ENCODE measurements at regions not wholly inside any gene's neighbourhood (a gene's known extent, or its start where the extent isn't known, plus 50 kb on each side); places are given as distances from the start of the nearest gene placed in this dataset.

DNA sequence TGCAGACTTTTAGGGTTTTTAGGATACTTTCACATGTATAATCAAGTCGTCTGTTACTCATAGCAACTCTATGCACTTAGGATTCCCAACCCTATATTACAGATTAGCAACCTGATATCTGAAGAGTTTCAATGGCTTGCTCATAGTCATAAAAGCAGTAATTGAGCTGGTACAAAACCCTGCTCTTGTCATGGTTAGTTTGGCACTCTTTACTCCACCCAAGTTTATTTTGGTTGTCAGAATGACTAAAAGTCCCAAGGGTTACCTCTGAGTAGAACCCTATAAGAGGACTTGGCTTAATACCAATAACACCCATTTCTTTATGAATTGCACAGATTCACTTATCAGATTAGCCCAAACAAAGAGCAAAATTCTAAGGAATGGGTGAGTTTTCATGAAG is 550.6 kb downstream of the SOX6 start:
- Histone ChIP-seq H3K9me1 (ENCODE audit: control insufficient read depth, insufficient read depth, low read length) (no peaks in the 10 kb centered on the region), H3K36me3 (ENCODE audit: control insufficient read depth, insufficient read depth, low read length) (no peaks in the 10 kb centered on the region), H3K4me3 (no peak overlapping the region), H3K9ac (ENCODE audit: insufficient read depth in 1 of 2, low read depth in 2 of 2, low read length in 2 of 2) (no peak overlapping the region), H3K27me3 (ENCODE audit: control insufficient read depth in 2 of 2, insufficient read depth in 2 of 2, low read length in 2 of 2) (no peaks in the 10 kb centered on the region), H3K4me2 (ENCODE audit: insufficient read depth, low read length) (no peak overlapping the region), H3K9me3 (replicated peaks; ENCODE audit: control insufficient read depth, insufficient read depth, low read depth, low read length) (no peaks in the 10 kb centered on the region), H2AFZ (ENCODE audit: low read depth, low read length) (no peak overlapping the region), H4K20me1 (replicated peaks; ENCODE audit: control insufficient read depth, insufficient read depth, low read length) (no peaks in the 10 kb centered on the region), H3K79me2 (ENCODE audit: control insufficient read depth, insufficient read depth, low read length) (no peaks in the 10 kb centered on the region), H3K27ac (ENCODE audit: extremely low read depth, low read depth, low read length) (no peak overlapping the region), H3K4me1 (replicated peaks in 1 of 2; ENCODE audit: control insufficient read depth in 2 of 2, insufficient read depth in 2 of 2, low read length in 2 of 2) (no peaks in the 10 kb centered on the region)
- in situ Hi-C loops (cut with MboI) (no loop called here), intact Hi-C loops (cut with micrococcal nuclease) (no loop called here)
- FAIRE-seq = no peak
- ChIA-PET POLR2A (no interaction called here), CTCF (ENCODE audit: low intra/inter-chr PET ratio) (no interaction called here)
- no TSS peak for BruUV-seq (replicated peaks)
- DNase-seq (ENCODE audit: extremely low read depth in 1 of 4, low spot score in 3 of 4) = no peak
- no peak for ATAC-seq
- WGBS (ENCODE audit: insufficient coverage, low coverage, missing lambda C conversion rate) = 0% methylated on average over 1 of the region's 1 CpG
- no peak for TF ChIP-seq DACH1 (IDR thresholded peaks at IDR 0.05; ENCODE audit: partially characterized antibody)
- no peak for TF ChIP-seq SAP30 (IDR thresholded peaks at IDR 0.05; ENCODE audit: borderline replicate concordance, insufficient read depth, low read depth, low read length, poor library complexity, severe bottlenecking)
- TF ChIP-seq FOXM1 (IDR thresholded peaks at IDR 0.05; ENCODE audit: low read depth) = no peak
- no peak for TF ChIP-seq FOXM1 (CRISPR knock-in tag; IDR thresholded peaks at IDR 0.05; ENCODE audit: low read depth)

DNA sequence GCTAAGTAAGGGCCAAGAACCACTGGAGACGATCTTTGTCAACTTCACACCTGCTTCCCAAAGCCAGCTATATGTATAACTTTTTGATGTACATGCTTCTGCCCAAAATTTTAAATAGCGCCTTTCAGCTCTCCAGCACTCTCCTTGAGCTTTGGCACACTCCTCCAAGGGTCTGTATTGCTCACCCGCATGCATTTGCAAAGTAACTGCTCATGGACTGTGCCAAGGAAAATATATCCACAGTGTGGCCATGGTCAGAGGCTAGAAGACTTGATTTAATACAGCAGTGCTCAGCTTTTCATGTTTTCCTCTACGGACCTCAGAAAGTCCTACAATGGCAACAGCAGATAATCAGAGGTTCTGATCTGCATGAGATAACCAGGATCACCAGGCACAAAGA is 550.1 kb downstream of the SOX6 start:
- no peak overlapping the region for H3K9ac ChIP-seq (ENCODE audit: insufficient read depth in 1 of 2, low read depth in 2 of 2, low read length in 2 of 2)
- FAIRE-seq (no peak), DNase-seq (ENCODE audit: extremely low read depth in 1 of 4, low spot score in 3 of 4) (no peak), ATAC-seq (no peak)
- ChIA-PET POLR2A (no interaction called here), CTCF (ENCODE audit: low intra/inter-chr PET ratio) (no interaction called here)
- no peak overlapping the region for H2AFZ ChIP-seq (ENCODE audit: low read depth, low read length)
- no peak overlapping the region for H3K4me2 ChIP-seq (ENCODE audit: insufficient read depth, low read length)
- in situ Hi-C loops (cut with MboI) (no loop called here), intact Hi-C loops (cut with micrococcal nuclease) (no loop called here)
- no peaks in the 10 kb centered on the region for H3K79me2 ChIP-seq (ENCODE audit: control insufficient read depth, insufficient read depth, low read length)
- no peaks in the 10 kb centered on the region for H3K9me1 ChIP-seq (ENCODE audit: control insufficient read depth, insufficient read depth, low read length)
- H4K20me1 ChIP-seq (replicated peaks; ENCODE audit: control insufficient read depth, insufficient read depth, low read length) = no peaks in the 10 kb centered on the region
- TF ChIP-seq CBX3 (IDR thresholded peaks at IDR 0.05; ENCODE audit: borderline replicate concordance in 1 of 2, low read length in 2 of 2) (no peak), TRIM24 (IDR thresholded peaks at IDR 0.05) (no peak), GATAD2B (IDR thresholded peaks at IDR 0.05; ENCODE audit: borderline replicate concordance) (no peak), NBN (IDR thresholded peaks at IDR 0.05; ENCODE audit: low read depth) (no peak), FOXA3 (CRISPR knock-in tag; conservative IDR thresholded peaks at IDR 0.05 in 1 of 2, IDR thresholded peaks at IDR 0.05 in 1 of 2) (no peak), TAF9B (IDR thresholded peaks at IDR 0.05; ENCODE audit: partially characterized antibody) (no peak), ZNF589 (CRISPR knock-in tag; IDR thresholded peaks at IDR 0.05; ENCODE audit: low read depth) (no peak), ZNF354B (CRISPR knock-in tag; IDR thresholded peaks at IDR 0.05) (no peak), FOXK1 (CRISPR knock-in tag; IDR thresholded peaks at IDR 0.05; ENCODE audit: borderline replicate concordance) (no peak), ILK (tag; IDR thresholded peaks at IDR 0.05; ENCODE audit: borderline replicate concordance, low read depth) (no peak)
- H3K9me3 ChIP-seq (replicated peaks; ENCODE audit: control insufficient read depth, insufficient read depth, low read depth, low read length) = no peaks in the 10 kb centered on the region
- 1% methylated on average over 4 of the region's 4 CpGs for WGBS (ENCODE audit: insufficient coverage, low coverage, missing lambda C conversion rate)
- H3K36me3 ChIP-seq (ENCODE audit: control insufficient read depth, insufficient read depth, low read length) = no peaks in the 10 kb centered on the region
- no peaks in the 10 kb centered on the region for H3K4me1 ChIP-seq (replicated peaks in 1 of 2; ENCODE audit: control insufficient read depth in 2 of 2, insufficient read depth in 2 of 2, low read length in 2 of 2)
- no peak overlapping the region for H3K27ac ChIP-seq (ENCODE audit: extremely low read depth, low read depth, low read length)
- no peaks in the 10 kb centered on the region for H3K27me3 ChIP-seq (ENCODE audit: control insufficient read depth in 2 of 2, insufficient read depth in 2 of 2, low read length in 2 of 2)
- H3K4me3 ChIP-seq = no peak overlapping the region
- no TSS peak for BruUV-seq (replicated peaks)
